ENCODE measurements at regions not wholly inside any gene's neighbourhood (a gene's known extent, or its start where the extent isn't known, plus 50 kb on each side); places are given as distances from the start of the nearest gene placed in this dataset.

DNA sequence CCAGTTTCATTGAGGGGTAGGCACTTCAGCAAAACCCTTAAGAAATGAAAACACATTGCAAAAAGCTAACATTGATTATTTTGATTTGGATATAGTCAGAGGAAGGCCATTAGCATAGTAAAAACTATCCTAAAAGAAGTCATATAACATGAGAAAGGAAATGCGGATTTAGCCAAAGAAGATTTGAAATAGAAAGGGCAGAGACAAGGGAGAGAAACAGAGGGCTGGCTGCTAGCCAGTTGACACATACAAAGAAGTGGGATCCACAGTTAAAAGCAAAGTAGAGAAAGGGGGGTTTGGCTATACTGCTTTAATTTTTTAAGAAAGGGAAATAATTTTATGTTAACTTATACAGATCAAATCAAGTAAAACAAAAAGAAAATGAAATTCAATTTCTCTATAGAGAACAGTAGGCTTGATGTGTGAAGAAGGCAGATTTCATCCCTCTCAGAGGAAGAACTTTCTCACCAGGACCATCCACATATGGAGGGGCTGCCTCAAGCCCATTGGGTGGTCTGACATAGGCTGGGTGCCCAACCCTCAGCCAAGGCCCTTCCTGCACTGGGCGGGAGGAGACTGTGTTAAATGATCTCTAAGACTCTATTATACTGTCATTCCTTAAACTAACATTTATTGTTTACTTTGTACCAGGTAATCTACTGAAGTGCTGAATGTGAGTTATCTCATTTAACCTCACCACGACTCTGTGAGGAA is 420.3 kb downstream of the CCDC91 start:
- no peak for DNase-seq (ENCODE audit: low read depth)
- no peak for TF ChIP-seq CTCF (IDR thresholded peaks at IDR 0.05; ENCODE audit: low read length, missing control alignments)
- H3K4me3 ChIP-seq (replicated peaks; ENCODE audit: low read depth, low read length): no peak overlapping the region

GRCh38 chr12:28611115-28611435 is 420.8 kb downstream of the CCDC91 start:
- DNase-seq (ENCODE audit: low read depth): peak; percentile 90
- no peak for TF ChIP-seq CTCF (IDR thresholded peaks at IDR 0.05; ENCODE audit: low read length, missing control alignments)
- no peak overlapping the region for H3K4me3 ChIP-seq (replicated peaks; ENCODE audit: low read depth, low read length)

DNA sequence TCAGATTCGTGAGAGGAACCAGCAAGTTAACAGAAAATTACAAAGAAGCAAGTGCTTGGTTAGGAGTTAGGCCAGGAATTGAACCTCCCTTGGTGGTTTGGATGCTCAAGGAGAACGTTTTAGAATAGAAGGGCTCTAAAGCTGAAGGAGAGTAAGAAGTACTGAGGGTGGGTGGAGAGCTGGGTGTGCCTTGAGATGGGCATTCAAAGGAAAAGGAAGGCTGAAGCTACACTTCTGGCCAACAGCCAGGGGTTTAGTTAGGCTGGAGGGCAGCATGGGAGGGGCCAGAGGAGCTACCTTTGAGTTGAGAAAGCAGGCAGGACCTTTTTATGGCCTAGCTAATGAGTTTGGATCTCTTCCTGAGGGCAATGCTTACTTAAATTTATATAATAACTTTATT is 421.2 kb downstream of the CCDC91 start:
- no peak overlapping the region for H3K4me3 ChIP-seq (replicated peaks; ENCODE audit: low read depth, low read length)
- no peak for DNase-seq (ENCODE audit: low read depth)
- TF ChIP-seq CTCF (IDR thresholded peaks at IDR 0.05; ENCODE audit: low read length, missing control alignments): no peak

DNA sequence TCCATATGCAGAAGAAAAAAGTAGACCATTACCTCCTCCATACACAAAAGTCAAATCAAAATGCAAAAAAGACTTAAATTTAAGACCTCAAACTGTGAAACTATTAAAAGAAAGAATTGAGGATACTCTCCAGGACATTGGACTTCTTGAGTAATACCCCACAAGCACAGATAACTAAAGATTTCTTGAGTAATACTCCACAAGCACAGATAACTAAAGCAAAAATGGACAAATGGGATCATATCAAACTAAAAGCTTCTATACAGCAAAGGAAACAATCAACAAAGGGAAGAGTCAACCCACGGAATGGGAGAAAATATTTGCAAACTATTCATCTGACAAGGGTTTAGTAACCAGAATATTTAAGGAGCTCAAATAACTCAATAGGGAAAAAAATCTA is 427.9 kb downstream of the CCDC91 start:
- no peak for TF ChIP-seq CTCF (IDR thresholded peaks at IDR 0.05; ENCODE audit: low read length, missing control alignments)
- DNase-seq (ENCODE audit: low read depth): peak; percentile 22
- no peak overlapping the region for H3K4me3 ChIP-seq (replicated peaks; ENCODE audit: low read depth, low read length)

GRCh38 chr12:28618772-28619171 is 428.5 kb downstream of the CCDC91 start:
- TF ChIP-seq CTCF (IDR thresholded peaks at IDR 0.05; ENCODE audit: low read length, missing control alignments): no peak
- no peak overlapping the region for H3K4me3 ChIP-seq (replicated peaks; ENCODE audit: low read depth, low read length)
- no peak for DNase-seq (ENCODE audit: low read depth)

DNA sequence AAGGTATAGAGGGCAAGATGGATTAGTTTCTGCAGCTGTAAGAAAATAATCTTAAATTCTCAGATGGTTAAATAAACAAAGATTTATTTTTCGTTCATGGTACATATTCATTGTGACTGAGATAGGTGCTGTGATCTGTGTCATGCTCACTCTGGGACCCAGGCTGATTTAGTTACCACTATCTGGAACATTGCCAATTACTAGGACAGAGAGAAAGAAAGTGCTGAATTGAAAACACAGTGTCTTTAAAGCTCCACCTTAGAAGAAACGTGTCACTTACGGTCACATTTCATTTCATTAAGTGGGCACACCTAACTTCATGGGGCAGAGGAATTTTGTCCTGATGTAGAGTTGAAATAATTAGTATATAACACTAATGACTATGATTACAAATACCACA is 430.0 kb downstream of the CCDC91 start:
- DNase-seq (ENCODE audit: low read depth): no peak
- H3K4me3 ChIP-seq (replicated peaks; ENCODE audit: low read depth, low read length): no peak overlapping the region
- TF ChIP-seq CTCF (IDR thresholded peaks at IDR 0.05; ENCODE audit: low read length, missing control alignments): no peak

GRCh38 chr12:28622406-28622805 is 432.1 kb downstream of the CCDC91 start:
- DNase-seq (ENCODE audit: low read depth): peak; percentile 39
- no peak for TF ChIP-seq CTCF (IDR thresholded peaks at IDR 0.05; ENCODE audit: low read length, missing control alignments)
- no peak overlapping the region for H3K4me3 ChIP-seq (replicated peaks; ENCODE audit: low read depth, low read length)

Data from fibroblast of pulmonary artery (primary cell).